ENCODE measurements at regions not wholly inside any gene's neighbourhood (a gene's known extent, or its start where the extent isn't known, plus 50 kb on each side); places are given as distances from the start of the nearest gene placed in this dataset.
"Not testable (repeated sequence)": the region's sequence is repeated elsewhere in the genome, so short reads cannot be mapped to it uniquely, and the experiment has no call there.

GRCh38 chr13:40026174-40026585 lies 370.7 kb downstream of the COG6 start:
- in situ Hi-C loops (cut with HindIII; ENCODE audit: low sequenced_read_pairs) = loop anchor here (10.0 kb wide), 3 partner anchors 51 to 339 kb away; no protein-coding TSS in a partner anchor

GRCh38 chr13:40026741-40027140 lies 371.3 kb downstream of the COG6 start:
- in situ Hi-C loops (cut with HindIII; ENCODE audit: low sequenced_read_pairs) = loop anchor here (10.0 kb wide), 3 partner anchors 52 to 338 kb away; no protein-coding TSS in a partner anchor

GRCh38 chr13:40028446-40028845 lies 373.0 kb downstream of the COG6 start:
- in situ Hi-C loops (cut with HindIII; ENCODE audit: low sequenced_read_pairs) = loop anchor here (10.0 kb wide), 3 partner anchors 54 to 336 kb away; no protein-coding TSS in a partner anchor

GRCh38 chr13:40031031-40031430 lies 375.6 kb downstream of the COG6 start:
- in situ Hi-C loops (cut with HindIII; ENCODE audit: low sequenced_read_pairs) = no loop called here

GRCh38 chr13:40039061-40039460 lies 383.6 kb downstream of the COG6 start:
- in situ Hi-C loops (cut with HindIII; ENCODE audit: low sequenced_read_pairs) = no loop called here

- in situ Hi-C loops (cut with HindIII; ENCODE audit: low sequenced_read_pairs) = loop anchor here (5.0 kb wide), 2 partner anchors 76 to 659 kb away; no protein-coding TSS in a partner anchor
These were observed 387.5 kb downstream of the COG6 start for GRCh38 chr13:40042991-40043390.

GRCh38 chr13:40043764-40044163 lies 388.3 kb downstream of the COG6 start:
- in situ Hi-C loops (cut with HindIII; ENCODE audit: low sequenced_read_pairs) = loop anchor here (5.0 kb wide), 2 partner anchors 76 to 659 kb away; no protein-coding TSS in a partner anchor

- in situ Hi-C loops (cut with HindIII; ENCODE audit: low sequenced_read_pairs) = no loop called here
These were observed 391.9 kb downstream of the COG6 start for GRCh38 chr13:40047322-40047771.

GRCh38 chr13:40048551-40048950 lies 393.1 kb downstream of the COG6 start:
- in situ Hi-C loops (cut with HindIII; ENCODE audit: low sequenced_read_pairs) = no loop called here

- in situ Hi-C loops (cut with HindIII; ENCODE audit: low sequenced_read_pairs) = no loop called here
These were observed 397.5 kb downstream of the COG6 start for GRCh38 chr13:40052954-40053353.

- in situ Hi-C loops (cut with HindIII; ENCODE audit: low sequenced_read_pairs) = no loop called here
These were observed 397.9 kb downstream of the COG6 start for GRCh38 chr13:40053401-40053800.

- in situ Hi-C loops (cut with HindIII; ENCODE audit: low sequenced_read_pairs) = not testable (repeated sequence)
These were observed 399.0 kb downstream of the COG6 start for GRCh38 chr13:40054422-40054821.

- in situ Hi-C loops (cut with HindIII; ENCODE audit: low sequenced_read_pairs) = no loop called here
These were observed 401.6 kb downstream of the COG6 start for GRCh38 chr13:40056898-40057619.

- in situ Hi-C loops (cut with HindIII; ENCODE audit: low sequenced_read_pairs) = no loop called here
These were observed 403.3 kb downstream of the COG6 start for GRCh38 chr13:40058757-40059236.

- in situ Hi-C loops (cut with HindIII; ENCODE audit: low sequenced_read_pairs) = no loop called here
These were observed 404.2 kb downstream of the COG6 start for GRCh38 chr13:40059540-40060232.

- in situ Hi-C loops (cut with HindIII; ENCODE audit: low sequenced_read_pairs) = no loop called here
These were observed 405.0 kb downstream of the COG6 start for GRCh38 chr13:40060296-40061007.

- in situ Hi-C loops (cut with HindIII; ENCODE audit: low sequenced_read_pairs) = no loop called here
These were observed 406.3 kb downstream of the COG6 start for GRCh38 chr13:40061466-40062450.

GRCh38 chr13:40063278-40063698 lies 407.8 kb downstream of the COG6 start:
- in situ Hi-C loops (cut with HindIII; ENCODE audit: low sequenced_read_pairs) = no loop called here

GRCh38 chr13:40063703-40064102 lies 408.2 kb downstream of the COG6 start:
- in situ Hi-C loops (cut with HindIII; ENCODE audit: low sequenced_read_pairs) = no loop called here
